ENCODE measurements at regions not wholly inside any gene's neighbourhood (a gene's known extent, or its start where the extent isn't known, plus 50 kb on each side); places are given as distances from the start of the nearest gene placed in this dataset.

GRCh38 chr5:4361753-4362152 lies 766.1 kb downstream of the IRX1 start:
- Histone ChIP-seq H3K36me3 (no peaks in the 10 kb centered on the region), H3K27me3 (no peaks in the 10 kb centered on the region), H3K4me3 (no peak overlapping the region), H3K9me3 (no peaks in the 10 kb centered on the region), H3K27ac (no peak overlapping the region), H3K4me1 (no peaks in the 10 kb centered on the region)
- FAIRE-seq, result no peak
- ATAC-seq, result no peak
- no peak for TF ChIP-seq CTCF (IDR thresholded peaks at IDR 0.05)
- intact Hi-C loops (cut with DNase I), result no loop called here
- 51% methylated on average over 3 of the region's 3 CpGs for WGBS, 2 donors
- DNase-seq, result no peak

GRCh38 chr5:4362411-4362810 lies 766.8 kb downstream of the IRX1 start:
- Histone ChIP-seq H3K4me1 (no peaks in the 10 kb centered on the region), H3K27me3 (no peaks in the 10 kb centered on the region), H3K9me3 (no peaks in the 10 kb centered on the region), H3K36me3 (no peaks in the 10 kb centered on the region), H3K4me3 (no peak overlapping the region), H3K27ac (no peak overlapping the region)
- no peak for TF ChIP-seq CTCF (IDR thresholded peaks at IDR 0.05)
- FAIRE-seq, result no peak
- no peak for DNase-seq
- intact Hi-C loops (cut with DNase I), result no loop called here
- WGBS, 2 donors, result 49 to 50% methylated on average over 2 of the region's 2 CpGs
- ATAC-seq, result no peak

GRCh38 chr5:4363045-4363444 lies 767.4 kb downstream of the IRX1 start:
- H3K36me3 ChIP-seq, result no peaks in the 10 kb centered on the region
- H3K4me1 ChIP-seq, result no peaks in the 10 kb centered on the region
- ATAC-seq (no peak), DNase-seq (no peak), FAIRE-seq (no peak)
- 0 to 39% methylated on average over 1 to 2 of the region's 2 CpGs for WGBS, 2 donors
- H3K4me3 ChIP-seq, result no peak overlapping the region
- no peak for TF ChIP-seq CTCF (IDR thresholded peaks at IDR 0.05)
- no peaks in the 10 kb centered on the region for H3K9me3 ChIP-seq
- H3K27me3 ChIP-seq, result no peaks in the 10 kb centered on the region
- intact Hi-C loops (cut with DNase I), result no loop called here
- H3K27ac ChIP-seq, result no peak overlapping the region

- no peak overlapping the region for H3K4me3 ChIP-seq
- TF ChIP-seq CTCF (IDR thresholded peaks at IDR 0.05), result no peak
Measured at GRCh38 chr5:4366628-4367027, 771.0 kb downstream of the IRX1 start.

GRCh38 chr5:4370218-4370617 lies 769.9 kb upstream of the ADAMTS16 start:
- Histone ChIP-seq H3K9me3 (no peaks in the 10 kb centered on the region), H3K36me3 (no peaks in the 10 kb centered on the region), H3K4me1 (no peaks in the 10 kb centered on the region), H3K27ac (no peak overlapping the region), H3K27me3 (no peaks in the 10 kb centered on the region), H3K4me3 (no peak overlapping the region)
- intact Hi-C loops (cut with DNase I), result no loop called here
- FAIRE-seq (no peak), DNase-seq (no peak), ATAC-seq (no peak)
- no peak for TF ChIP-seq CTCF (IDR thresholded peaks at IDR 0.05)
- whole genome bisulfite sequencing, 2 donors, result 38 to 42% methylated on average over 6 of the region's 6 CpGs

More at GRCh38 chr5:4366628-4367027, 771.0 kb downstream of the IRX1 start:
- Histone ChIP-seq H3K36me3 (no peaks in the 10 kb centered on the region), H3K27me3 (no peaks in the 10 kb centered on the region), H3K9me3 (no peaks in the 10 kb centered on the region), H3K4me1 (no peaks in the 10 kb centered on the region), H3K27ac (no peak overlapping the region)
- ATAC-seq, result no peak
- intact Hi-C loops (cut with DNase I), result no loop called here
- no peak for FAIRE-seq
- DNase-seq, result no peak
- WGBS, 2 donors, result 57 to 58% methylated on average over 5 of the region's 5 CpGs

Measured in pancreas (tissue), 10 donors.